Caki2 (cell line): ENCODE measurements at regions not wholly inside any gene's neighbourhood (a gene's known extent, or its start where the extent isn't known, plus 50 kb on each side); places are given as distances from the start of the nearest gene placed in this dataset.

Experiments used
- DNase-seq: peaks from one replicate; pipeline ENCODE4 v3.0.0-alpha.2; 2015; ENCODE audit warnings: low read depth
- in situ Hi-C: cut with HindIII; loops from 2 replicates; pipeline ENCODE4 v1.10.0; 2016; ENCODE audit warnings: low sequenced_read_pairs, low pct_unique_long_range_greater_than_20kb, mixed read lengths

DNA sequence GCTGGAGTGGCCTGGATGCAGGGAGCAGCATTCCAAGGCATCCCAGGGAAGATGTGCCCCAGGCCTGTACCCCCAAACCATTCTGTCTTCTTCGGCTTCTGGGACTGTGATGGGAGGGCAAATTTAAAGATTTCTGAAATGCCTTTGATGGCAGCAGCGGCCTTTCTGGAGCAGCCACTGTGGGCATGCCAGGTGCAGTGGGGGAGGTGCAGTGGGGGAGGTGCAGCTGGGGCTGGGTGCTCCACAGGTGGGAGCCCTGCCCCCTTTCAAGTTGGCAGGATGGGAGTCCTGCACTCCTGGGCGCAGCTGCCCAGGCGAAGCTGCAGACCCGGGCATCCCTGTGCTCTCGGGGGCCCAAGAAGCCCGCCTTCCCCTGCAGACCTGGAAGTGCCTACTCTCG, 293.5 kb upstream of the MOCS1 start:
- no peak for DNase-seq
- in situ Hi-C loops = no loop called here

DNA sequence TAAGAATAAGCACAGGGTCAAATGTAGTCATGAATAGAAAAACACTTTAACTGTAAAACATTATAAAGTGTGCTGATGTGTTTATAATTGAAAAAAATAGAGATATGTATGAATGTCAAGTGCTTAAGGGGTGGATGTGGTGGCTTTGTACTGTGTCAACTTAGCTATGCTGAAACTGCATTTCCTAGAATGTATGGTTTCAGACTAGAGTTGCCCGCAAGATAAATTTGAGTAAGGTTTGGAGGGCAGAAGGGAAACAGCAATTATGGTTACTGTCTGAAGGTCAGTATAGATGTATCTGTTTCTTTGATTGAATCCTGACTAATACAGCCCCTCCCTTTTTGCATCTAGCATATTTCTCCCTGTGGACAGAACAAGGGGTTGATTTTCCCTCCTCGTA, 288.1 kb upstream of the MOCS1 start:
- in situ Hi-C loops = no loop called here
- no peak for DNase-seq

DNA sequence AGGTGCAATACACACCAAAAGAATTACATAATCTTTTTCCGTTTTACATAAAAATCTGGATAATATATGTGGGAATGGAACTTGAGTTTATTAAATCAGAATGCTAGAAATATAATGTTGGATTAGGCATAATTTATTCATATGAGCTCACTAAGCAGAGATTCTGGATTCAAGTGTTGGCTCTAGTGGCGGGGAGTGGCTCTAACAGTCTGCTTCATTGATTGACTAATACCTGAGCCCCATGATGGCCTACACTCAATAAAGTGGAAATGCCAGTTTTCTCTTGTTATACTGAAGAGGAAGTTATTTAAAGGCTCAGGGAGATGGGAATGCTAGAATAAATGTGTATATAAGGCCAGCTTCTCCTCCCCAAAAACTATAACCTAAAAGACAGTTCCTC, 285.5 kb upstream of the MOCS1 start:
- in situ Hi-C loops = no loop called here
- DNase-seq = no peak

DNA sequence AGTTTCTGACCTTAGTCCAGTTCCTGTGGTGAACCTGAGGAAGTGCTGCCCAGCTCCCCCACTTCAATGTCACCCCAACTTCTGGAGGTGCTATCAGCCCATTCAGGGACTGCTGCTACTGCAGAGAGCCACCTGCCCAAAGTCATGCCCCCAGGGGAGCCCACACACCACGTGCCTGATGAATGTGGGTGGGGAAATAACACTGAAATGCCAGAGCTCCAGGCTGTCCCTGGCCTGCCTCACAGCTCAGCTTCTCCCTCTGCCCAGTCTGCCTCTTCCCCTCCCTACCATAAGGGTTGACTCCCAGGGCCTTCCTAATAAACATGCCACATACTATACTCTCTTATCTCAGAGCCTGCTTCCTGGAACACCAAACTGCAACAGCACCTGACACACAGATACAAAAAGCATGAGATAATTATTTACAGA, 276.4 kb upstream of the MOCS1 start:
- no peak for DNase-seq
- in situ Hi-C loops = no loop called here

DNA sequence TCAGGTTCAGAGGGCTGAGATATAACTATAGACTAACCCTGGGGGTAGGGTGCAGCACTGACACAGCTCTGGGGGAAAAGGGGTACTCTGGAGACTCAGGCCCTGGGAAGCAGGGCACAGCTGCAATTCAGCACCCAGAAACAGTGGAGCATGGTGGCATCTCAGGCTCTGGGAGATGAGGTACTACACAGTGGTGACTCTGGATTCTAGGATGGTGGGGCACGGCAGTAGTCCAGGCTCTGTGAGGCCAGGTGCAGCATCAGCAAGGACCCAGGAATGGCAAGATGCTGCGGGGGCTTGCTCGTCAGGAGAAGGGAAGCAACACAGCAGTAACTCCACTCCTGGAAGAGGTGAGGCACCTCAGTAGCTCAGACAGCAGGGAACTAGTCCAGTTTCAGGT, 271.5 kb upstream of the MOCS1 start:
- DNase-seq = no peak
- in situ Hi-C loops = no loop called here

DNA sequence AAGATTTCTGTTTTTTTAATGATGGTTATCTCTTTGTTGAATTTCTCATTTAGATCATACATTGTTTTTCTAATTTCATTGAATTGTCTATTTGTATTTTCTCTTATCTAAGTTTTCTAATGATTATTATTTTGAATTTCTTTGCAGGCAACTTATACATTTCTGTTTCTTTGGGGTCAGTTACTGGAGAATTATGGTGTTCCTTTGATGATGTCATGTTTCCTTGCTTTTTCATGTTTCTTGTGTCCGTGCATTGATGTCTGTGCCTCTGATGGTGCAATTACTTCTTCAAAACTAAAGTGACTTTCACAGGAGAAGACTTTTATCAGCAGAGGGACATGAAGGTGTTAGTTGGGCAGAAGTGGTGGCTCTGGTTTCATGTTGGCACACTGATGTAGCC, 270.7 kb upstream of the MOCS1 start:
- in situ Hi-C loops = no loop called here
- no peak for DNase-seq

DNA sequence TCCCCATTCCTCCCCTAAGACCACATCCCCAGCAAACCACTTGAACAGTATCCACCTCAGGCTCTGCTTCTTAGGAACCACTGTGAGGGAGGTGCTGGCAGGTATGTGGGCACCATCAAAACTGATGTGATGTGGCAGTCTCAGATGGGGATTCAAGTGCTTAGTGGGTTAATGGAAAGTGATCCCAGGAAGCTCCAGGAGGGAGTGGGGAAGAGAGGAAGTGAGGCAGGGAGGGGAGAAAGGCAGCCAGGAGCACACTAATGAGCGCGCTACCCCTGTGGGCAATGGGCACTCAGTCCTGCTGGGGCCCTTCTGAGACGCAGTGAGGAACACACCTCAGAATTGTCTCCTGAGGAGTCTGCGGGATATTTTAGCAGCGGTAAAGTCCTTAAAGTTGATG, 263.1 kb upstream of the MOCS1 start:
- in situ Hi-C loops = no loop called here
- DNase-seq = no peak

DNA sequence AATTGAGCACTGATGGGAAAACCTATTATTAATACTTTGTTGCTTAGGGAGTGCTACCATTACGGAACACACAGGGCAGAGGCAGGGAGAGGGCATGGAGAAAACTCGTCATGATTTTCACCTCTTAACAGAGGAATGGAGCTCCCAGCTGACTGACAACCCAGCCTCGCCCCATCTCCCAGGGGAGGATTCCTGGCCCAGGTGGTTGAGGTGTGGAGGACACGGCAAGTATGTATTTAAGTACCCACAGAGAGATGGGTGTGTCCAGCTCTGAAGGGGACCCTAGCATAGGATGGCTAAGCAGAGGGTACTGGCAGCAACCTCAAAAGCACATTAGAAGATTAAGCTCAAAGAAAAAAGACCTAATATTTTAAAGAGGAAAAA, 261.9 kb upstream of the MOCS1 start:
- in situ Hi-C loops = no loop called here
- no peak for DNase-seq

DNA sequence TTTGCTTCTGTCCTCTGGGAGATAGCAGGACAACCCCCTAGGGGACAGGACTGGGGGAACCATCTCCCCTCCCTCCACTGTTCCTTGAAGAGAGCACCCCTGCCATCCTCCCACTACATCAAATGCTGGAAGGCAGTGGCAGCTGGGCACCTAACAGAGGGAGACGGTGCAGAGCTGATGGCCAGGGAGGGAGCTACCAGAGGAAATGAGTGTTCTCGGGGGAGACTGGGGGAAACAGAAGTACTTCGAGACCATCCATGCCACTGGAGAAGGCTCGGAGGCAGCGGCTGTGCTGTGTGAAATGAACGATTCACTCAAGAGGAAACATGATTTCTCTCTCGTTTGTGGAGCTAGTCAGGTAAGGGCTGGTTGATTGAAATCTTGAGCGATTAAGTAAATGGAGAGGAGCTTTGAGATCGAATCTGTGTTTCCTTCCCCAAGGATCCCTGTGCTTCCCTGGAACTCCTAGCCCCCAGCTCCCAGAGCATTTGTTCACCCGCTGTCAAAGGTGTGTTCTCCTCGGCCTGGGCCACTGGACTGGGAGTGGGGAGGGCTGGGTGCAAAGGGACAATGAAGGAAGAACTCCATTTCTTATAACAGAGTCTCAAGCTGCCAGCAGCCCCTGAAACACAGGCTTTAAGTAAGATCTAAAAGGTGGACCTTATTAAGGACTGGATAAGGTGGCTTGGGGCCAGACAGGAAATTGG, 261.3 kb upstream of the MOCS1 start:
- in situ Hi-C loops = no loop called here
- no peak for DNase-seq

DNA sequence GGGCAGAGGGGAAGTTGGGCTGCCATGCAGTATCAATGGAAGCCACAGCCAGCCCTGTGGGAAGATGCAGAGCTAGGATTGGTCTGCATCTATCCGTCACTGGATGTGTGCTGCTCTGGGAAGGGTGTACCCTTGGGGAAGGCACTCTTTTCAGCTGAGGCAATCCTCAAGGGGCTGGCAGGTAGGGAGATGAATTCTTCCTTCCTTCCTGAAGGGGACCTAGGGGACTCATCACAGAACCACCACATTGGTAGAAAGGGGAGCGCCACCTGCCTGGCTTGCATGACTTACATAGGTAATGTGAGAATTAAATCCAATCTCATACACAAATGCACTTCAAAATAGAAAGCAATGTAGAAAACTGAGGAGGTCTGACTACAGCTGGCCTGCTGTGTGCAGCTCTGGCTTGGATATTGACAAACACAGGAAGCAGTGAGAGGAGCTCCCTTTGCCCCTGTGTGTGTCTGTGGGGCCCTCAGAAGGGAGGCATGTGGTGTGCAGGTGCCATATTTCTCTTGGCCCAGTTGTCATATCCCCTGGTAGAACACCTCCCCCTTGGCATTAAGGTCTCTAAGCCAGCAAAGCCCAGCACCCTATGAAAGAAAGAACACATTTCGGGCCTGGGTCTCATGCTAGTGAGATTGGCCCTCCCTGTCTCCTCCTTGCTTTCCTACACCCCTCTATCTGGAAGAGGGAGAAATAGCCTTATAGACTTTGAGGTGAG, 260.3 kb upstream of the MOCS1 start:
- DNase-seq = no peak
- in situ Hi-C loops = no loop called here

DNA sequence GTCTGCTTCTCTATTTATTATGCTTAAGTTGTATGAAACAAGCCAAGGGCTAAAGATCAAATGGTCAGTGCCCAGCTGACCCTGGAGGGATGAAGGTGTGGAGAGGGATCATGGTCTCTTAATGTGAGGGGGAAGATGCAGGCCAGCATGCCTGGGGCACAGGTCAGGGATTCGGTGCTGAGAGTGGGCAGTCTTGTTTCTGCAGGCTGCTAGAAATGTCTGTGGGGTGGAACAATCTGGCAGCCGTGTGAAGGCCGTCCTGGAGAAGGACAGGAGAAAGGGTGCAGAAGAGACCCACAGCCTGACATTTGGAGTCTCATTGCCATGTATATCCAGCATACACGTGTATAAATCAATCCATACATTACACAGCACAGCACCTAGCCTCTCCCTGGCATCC, 258.3 kb upstream of the MOCS1 start:
- in situ Hi-C loops = no loop called here

DNA sequence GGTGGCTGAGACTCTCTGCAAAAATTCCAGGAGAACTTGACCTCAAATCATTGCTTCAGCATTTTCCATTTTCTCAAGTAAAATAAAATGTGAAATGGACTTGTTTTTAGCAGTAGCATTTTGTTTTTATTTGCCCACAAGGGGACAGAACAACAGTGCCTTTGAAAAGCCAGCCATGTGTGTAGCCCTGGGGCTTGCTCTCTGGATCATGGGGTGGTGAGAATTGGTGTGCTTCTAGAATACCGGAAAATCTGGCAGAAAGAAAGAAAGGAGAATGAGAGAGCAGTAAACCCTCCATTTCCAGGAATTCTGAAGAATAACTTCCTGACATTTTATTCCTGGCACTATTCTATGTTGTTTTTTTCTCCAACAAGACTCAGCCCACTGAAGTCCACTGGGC, 254.7 kb upstream of the MOCS1 start:
- in situ Hi-C loops = no loop called here
- no peak for DNase-seq

More for the DNA sequence above, 258.3 kb upstream of the MOCS1 start:
- DNase-seq = no peak

DNA sequence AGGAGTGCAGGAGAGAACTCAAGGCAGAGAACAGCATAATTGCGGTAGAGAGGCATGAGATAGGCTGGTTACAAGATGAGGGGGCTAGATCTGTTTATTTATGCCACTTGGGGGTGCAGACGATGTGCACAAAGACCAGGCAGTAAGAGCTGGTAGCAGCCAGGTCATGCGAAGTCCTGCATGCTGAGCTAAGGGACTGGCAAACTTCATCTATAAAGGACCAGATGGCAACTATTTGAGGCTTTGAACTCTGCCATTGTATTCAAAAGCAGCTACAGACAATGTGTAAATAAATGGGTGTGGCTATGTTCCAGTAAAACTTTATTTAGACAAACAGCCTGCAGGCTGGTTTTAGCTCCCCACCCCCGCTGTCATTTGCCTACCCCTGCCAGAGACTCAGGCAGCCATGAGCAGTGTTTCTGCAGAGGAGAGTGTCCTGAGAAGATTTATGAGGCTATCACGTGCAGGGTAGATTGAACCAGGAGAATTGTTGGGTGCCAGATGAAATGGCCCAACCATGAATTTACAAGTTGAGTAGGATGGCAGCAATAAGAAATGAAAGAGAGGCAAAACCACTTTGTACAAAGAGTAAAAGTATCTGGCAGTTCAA, 253.4 kb upstream of the MOCS1 start:
- in situ Hi-C loops = no loop called here
- no peak for DNase-seq

DNA sequence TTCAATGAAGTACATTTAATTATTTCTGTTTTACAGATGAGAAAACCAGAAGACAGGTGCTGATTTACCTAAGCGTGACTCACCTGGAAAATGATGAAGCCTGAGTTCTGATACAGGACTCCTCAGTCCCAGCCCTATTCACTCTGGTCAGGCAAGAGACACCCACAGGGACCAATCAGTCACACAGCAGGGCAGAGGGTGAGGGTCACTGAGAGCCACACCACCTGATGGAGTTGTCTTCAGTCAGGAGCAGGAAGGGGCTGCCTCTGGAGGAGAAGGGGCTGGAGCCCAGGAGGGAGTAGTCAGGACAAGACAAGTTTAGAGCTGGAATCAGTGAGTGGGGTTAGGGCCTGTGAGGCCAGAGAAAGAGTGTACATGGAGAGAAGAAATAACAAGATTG, 251.2 kb upstream of the MOCS1 start:
- no peak for DNase-seq
- in situ Hi-C loops = no loop called here

DNA sequence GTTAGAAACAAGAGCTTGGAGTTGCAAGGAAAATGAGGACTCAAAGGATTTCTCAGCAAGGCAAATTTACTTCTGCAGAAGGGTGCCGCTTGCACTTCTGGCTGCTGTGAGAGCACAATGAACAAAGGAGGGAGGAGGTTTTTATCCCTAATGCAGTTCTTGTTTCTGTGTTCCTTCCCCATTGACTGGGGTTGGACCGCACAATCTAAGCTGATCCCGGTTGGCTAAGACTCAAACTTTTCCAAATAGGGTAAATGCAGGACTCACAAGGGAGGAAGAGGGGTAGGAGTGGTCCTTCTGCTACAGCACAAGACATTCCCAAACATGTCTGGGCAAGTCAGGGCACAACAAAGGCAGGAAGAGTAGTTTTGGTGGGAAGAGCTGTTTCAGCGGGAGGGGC, 249.6 kb upstream of the MOCS1 start:
- no peak for DNase-seq
- in situ Hi-C loops = no loop called here

DNA sequence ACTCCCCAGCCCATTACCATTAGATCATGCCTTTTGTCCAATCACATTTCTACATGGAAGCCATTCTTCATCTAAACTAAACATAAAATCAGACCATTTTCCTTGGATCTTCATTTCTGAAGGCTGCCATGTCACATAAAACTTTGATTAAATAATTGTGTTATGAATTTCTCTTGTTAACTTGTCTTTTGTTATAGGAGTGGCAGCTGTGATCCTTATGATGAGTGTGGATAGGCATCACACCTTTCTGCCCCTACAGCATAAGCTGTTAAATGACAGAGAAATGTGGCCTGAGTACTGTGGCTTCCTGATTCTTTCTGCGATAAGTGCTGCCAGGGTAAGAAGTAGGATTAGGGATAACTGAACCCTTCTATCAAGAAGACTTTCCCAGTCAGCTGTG, 247.1 kb upstream of the MOCS1 start:
- DNase-seq = no peak
- in situ Hi-C loops = no loop called here

DNA sequence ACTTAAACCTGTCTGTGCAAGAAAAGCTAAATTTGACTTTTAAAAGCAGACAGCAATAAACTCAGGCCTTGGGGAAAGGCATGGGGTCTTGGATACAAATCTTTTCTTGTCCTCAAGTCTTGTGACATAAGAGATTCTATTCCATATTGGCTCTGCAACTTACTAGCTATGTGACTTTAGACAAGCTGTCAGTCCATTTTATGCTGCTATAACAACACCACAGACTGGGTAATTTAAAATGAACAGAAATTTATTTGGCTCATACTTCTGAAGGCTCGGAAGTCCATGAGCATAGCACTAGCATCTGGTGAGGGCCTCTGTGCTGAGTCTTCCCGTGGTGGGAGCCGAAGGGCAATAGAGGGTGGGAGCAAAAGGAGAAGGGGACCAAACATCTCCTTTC, 246.0 kb upstream of the MOCS1 start:
- in situ Hi-C loops = no loop called here
- DNase-seq = no peak

DNA sequence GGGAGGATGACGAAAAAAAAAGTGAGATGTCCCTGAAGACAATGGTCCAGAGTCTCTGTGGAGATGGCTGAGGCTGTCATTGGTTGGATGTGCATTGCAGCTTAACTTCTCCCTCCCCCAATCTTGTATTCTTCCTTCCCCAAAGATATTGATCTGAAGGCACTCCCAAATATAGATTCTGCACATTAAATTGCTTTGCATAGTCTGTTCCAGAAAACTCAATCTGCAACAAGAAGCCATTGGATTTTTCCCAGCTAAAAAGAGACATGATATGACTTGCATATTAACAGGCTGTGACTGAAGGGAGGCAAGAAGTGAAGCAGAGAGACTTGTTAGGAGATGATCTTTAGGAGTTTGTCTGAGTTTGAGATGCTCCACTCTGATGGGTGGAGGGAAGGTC, 245.2 kb upstream of the MOCS1 start:
- in situ Hi-C loops = no loop called here

DNA sequence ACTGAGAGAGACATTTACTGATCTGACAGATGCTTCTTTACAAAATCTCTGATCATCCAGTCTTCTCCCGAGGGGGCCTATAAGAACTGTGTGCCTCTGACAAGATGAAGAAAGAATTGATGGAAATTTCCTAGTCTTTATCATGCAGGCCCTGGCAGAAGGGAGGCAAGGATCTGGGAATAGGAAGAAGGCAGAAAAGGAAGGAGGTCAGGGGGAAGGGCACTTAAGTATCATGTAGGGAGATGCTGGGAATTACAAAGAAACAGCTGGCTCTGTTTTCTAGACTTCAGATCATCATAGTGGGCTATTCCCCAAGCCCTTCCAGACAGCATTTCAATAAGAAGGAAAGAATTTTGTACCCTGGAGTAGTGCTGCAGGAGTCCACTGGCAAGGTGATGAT, 243.3 kb upstream of the MOCS1 start:
- DNase-seq = no peak
- in situ Hi-C loops = no loop called here

More for the DNA sequence above, 245.2 kb upstream of the MOCS1 start:
- DNase-seq = no peak

DNA sequence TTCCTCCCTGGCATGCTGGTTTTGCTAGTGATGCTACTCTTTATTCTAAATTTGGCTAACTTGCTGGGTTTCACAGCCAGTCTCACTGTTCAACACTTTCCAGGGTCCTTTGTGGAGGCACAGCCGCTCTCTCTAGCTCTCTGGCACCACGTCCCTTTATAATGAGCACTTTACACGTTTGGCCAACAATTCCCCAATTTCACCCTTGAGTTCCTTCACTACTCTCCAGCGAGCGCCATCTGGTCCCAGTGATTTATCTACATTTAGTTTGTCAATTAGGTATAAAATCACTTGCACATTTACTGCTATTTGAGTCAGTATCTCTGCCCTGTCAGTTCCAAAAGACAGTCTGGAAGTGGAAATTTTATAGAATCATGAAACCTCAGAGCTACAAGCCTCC, 241.9 kb upstream of the MOCS1 start:
- DNase-seq = no peak

More for the DNA sequence above, 241.9 kb upstream of the MOCS1 start:
- in situ Hi-C loops = no loop called here
